Fibroblast of lung (primary cell): ENCODE measurements at regions not wholly inside any gene's neighbourhood (a gene's known extent, or its start where the extent isn't known, plus 50 kb on each side); places are given as distances from the start of the nearest gene placed in this dataset.
"Not testable (repeated sequence)": the region's sequence is repeated elsewhere in the genome, so short reads cannot be mapped to it uniquely, and the experiment has no call there.

Source experiments
- DNase-seq, 2 donors: peaks; one replicate each; pipeline versions ENCODE4 v3.0.0 to v3.0.0-alpha.2; 2010; ENCODE audit warnings: low read depth in 2 of 2
- H2AFZ ChIP-seq: 2 replicates; pipeline ENCODE4 v1.5.1; 2012; ENCODE audit warnings: low read length, control low read depth, inconsistent platforms
- H3K27ac ChIP-seq: 2 replicates; pipeline ENCODE4 v1.5.1; 2011; ENCODE audit warnings: low read length, control low read depth; ENCODE audit not compliant: insufficient read depth
- H3K27me3 ChIP-seq: 2 replicates; pipeline ENCODE4 v1.5.1; 2011; ENCODE audit warnings: mild to moderate bottlenecking, low read length; ENCODE audit not compliant: control insufficient read depth, insufficient read depth
- H3K36me3 ChIP-seq: 2 replicates; pipeline ENCODE4 v1.5.1; 2011; ENCODE audit warnings: low read length; ENCODE audit not compliant: control insufficient read depth, insufficient read depth
- H3K4me1 ChIP-seq: 2 replicates; pipeline ENCODE4 v1.5.1; 2011; ENCODE audit warnings: low read length; ENCODE audit not compliant: control insufficient read depth, insufficient read depth; ENCODE audit errors: extremely low read depth
- H3K4me2 ChIP-seq: 2 replicates; pipeline ENCODE4 v1.5.1; 2011; ENCODE audit warnings: low read length, control low read depth; ENCODE audit not compliant: insufficient read depth; ENCODE audit errors: extremely low read depth
- H3K4me3 ChIP-seq, 4 experiments: fragments of 200-600 bp in 1 of 4; sonication (generic) in 1 of 4; replicated peaks in 1 of 4; 2 replicates each; pipeline ENCODE4 v1.5.1; 2011 to 2016; ENCODE audit warnings: low read length in 4 of 4, low read depth in 3 of 4, mild to moderate bottlenecking in 3 of 4, control low read depth in 2 of 4, inconsistent platforms in 1 of 4, mixed read lengths in 1 of 4; ENCODE audit not compliant: insufficient read depth in 1 of 4; ENCODE audit errors: control extremely low read depth in 1 of 4
- H3K79me2 ChIP-seq: 2 replicates; pipeline ENCODE4 v1.5.1; 2012; ENCODE audit warnings: mild to moderate bottlenecking, low read length, inconsistent platforms; ENCODE audit not compliant: control insufficient read depth, insufficient read depth
- H3K9ac ChIP-seq: 2 replicates; pipeline ENCODE4 v1.5.1; 2011; ENCODE audit warnings: mild to moderate bottlenecking, low read length, control low read depth; ENCODE audit not compliant: insufficient read depth
- H3K9me3 ChIP-seq: 2 replicates; pipeline ENCODE4 v1.5.1; 2012; ENCODE audit warnings: low read depth, low read length; ENCODE audit not compliant: control insufficient read depth, insufficient read depth
- H4K20me1 ChIP-seq: 2 replicates; pipeline ENCODE4 v1.5.1; 2011; ENCODE audit warnings: low read length; ENCODE audit not compliant: control insufficient read depth, insufficient read depth; ENCODE audit errors: extremely low read depth
- EZH2 ChIP-seq: IDR thresholded peaks from 2 replicates; pipeline ENCODE4 v1.5.1; 2012; ENCODE audit warnings: low read length, control low read depth, mild to moderate bottlenecking; ENCODE audit errors: missing control alignments
- TF ChIP-seq, protein P1 (sequence below), 2 donors: IDR thresholded peaks in 1 of 2; conservative IDR thresholded peaks in 1 of 2; 1 replicate in 1 of 2; 2 replicates in 1 of 2; pipeline ENCODE4 v1.5.1; 2011 to 2012; ENCODE audit warnings: low read length in 2 of 2, control low read depth in 1 of 2, inconsistent platforms in 1 of 2, low read depth in 1 of 2, mild to moderate bottlenecking in 1 of 2

- no peak overlapping the region for H2AFZ ChIP-seq
- DNase-seq: no peak
These were observed 67.0 kb upstream of the CXorf51A start for GRCh38 chrX:146881521-146881920.

GRCh38 chrX:146866846-146867245 lies 52.3 kb upstream of the CXorf51A start:
- H3K79me2 ChIP-seq, H3K4me1 ChIP-seq, H4K20me1 ChIP-seq, H3K4me3 ChIP-seq, H3K4me2 ChIP-seq, H3K27ac ChIP-seq, H3K9me3 ChIP-seq, H2AFZ ChIP-seq, H3K9ac ChIP-seq, DNase-seq, H3K27me3 ChIP-seq, H3K36me3 ChIP-seq: not testable (repeated sequence)

More at GRCh38 chrX:146881521-146881920, 67.0 kb upstream of the CXorf51A start:
- Histone ChIP-seq H3K4me1 (no peaks in the 10 kb centered on the region), H4K20me1 (no peaks in the 10 kb centered on the region), H3K27ac (no peak overlapping the region), H3K4me2 (no peak overlapping the region), H3K9me3 (no peaks in the 10 kb centered on the region), H3K36me3 (no peaks in the 10 kb centered on the region), H3K27me3 (no peaks in the 10 kb centered on the region), H3K79me2 (no peaks in the 10 kb centered on the region), H3K9ac (no peak overlapping the region), H3K4me3 (no peak overlapping the region)
- TF ChIP-seq EZH2: no peak
- TF ChIP-seq, protein P1, sequence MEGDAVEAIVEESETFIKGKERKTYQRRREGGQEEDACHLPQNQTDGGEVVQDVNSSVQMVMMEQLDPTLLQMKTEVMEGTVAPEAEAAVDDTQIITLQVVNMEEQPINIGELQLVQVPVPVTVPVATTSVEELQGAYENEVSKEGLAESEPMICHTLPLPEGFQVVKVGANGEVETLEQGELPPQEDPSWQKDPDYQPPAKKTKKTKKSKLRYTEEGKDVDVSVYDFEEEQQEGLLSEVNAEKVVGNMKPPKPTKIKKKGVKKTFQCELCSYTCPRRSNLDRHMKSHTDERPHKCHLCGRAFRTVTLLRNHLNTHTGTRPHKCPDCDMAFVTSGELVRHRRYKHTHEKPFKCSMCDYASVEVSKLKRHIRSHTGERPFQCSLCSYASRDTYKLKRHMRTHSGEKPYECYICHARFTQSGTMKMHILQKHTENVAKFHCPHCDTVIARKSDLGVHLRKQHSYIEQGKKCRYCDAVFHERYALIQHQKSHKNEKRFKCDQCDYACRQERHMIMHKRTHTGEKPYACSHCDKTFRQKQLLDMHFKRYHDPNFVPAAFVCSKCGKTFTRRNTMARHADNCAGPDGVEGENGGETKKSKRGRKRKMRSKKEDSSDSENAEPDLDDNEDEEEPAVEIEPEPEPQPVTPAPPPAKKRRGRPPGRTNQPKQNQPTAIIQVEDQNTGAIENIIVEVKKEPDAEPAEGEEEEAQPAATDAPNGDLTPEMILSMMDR (conservative IDR thresholded peaks at IDR 0.05 in 1 of 2, IDR thresholded peaks at IDR 0.05 in 1 of 2; ENCODE audit: low read depth in 1 of 2, low read length in 2 of 2): no peak

- not testable (repeated sequence) for DNase-seq, H4K20me1 ChIP-seq, H2AFZ ChIP-seq, H3K27me3 ChIP-seq, H3K36me3 ChIP-seq, H3K27ac ChIP-seq, H3K4me2 ChIP-seq, H3K4me1 ChIP-seq, H3K4me3 ChIP-seq, H3K9ac ChIP-seq, H3K9me3 ChIP-seq, H3K79me2 ChIP-seq
These were observed 51.2 kb upstream of the CXorf51A start for GRCh38 chrX:146865734-146866133.
